GM12874 (cell line): ENCODE measurements at regions not wholly inside any gene's neighbourhood (a gene's known extent, or its start where the extent isn't known, plus 50 kb on each side); places are given as distances from the start of the nearest gene placed in this dataset.

Experiments
- TF ChIP-seq, protein P1 (sequence below): IDR thresholded peaks from 2 replicates; pipeline ENCODE4 v1.5.1; 2011; ENCODE audit warnings: low read depth, mild to moderate bottlenecking, control low read depth, low read length, moderate library complexity; ENCODE audit not compliant: insufficient read depth

DNA sequence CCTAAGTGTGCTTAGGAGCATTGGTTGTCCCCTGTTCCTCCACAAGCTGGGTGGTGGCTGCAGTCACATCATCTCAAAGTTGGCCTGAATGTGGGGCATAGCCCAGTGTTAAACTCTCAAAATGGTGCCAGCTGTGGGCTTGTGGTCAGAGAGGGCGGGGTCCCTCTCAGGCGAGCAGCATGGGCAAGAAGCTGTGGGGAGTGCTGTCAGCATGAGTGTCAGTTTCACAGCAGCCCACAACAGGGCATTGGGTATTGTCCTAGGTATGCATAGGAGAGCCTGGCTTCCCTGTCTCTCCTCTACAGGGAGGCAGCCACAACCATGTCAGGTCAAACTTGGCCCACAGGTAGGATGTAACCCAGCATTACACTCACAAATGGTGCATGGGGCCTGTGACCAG lies 285.6 kb upstream of the THSD7B start:
- TF ChIP-seq, protein P1, sequence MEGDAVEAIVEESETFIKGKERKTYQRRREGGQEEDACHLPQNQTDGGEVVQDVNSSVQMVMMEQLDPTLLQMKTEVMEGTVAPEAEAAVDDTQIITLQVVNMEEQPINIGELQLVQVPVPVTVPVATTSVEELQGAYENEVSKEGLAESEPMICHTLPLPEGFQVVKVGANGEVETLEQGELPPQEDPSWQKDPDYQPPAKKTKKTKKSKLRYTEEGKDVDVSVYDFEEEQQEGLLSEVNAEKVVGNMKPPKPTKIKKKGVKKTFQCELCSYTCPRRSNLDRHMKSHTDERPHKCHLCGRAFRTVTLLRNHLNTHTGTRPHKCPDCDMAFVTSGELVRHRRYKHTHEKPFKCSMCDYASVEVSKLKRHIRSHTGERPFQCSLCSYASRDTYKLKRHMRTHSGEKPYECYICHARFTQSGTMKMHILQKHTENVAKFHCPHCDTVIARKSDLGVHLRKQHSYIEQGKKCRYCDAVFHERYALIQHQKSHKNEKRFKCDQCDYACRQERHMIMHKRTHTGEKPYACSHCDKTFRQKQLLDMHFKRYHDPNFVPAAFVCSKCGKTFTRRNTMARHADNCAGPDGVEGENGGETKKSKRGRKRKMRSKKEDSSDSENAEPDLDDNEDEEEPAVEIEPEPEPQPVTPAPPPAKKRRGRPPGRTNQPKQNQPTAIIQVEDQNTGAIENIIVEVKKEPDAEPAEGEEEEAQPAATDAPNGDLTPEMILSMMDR, result no peak

DNA sequence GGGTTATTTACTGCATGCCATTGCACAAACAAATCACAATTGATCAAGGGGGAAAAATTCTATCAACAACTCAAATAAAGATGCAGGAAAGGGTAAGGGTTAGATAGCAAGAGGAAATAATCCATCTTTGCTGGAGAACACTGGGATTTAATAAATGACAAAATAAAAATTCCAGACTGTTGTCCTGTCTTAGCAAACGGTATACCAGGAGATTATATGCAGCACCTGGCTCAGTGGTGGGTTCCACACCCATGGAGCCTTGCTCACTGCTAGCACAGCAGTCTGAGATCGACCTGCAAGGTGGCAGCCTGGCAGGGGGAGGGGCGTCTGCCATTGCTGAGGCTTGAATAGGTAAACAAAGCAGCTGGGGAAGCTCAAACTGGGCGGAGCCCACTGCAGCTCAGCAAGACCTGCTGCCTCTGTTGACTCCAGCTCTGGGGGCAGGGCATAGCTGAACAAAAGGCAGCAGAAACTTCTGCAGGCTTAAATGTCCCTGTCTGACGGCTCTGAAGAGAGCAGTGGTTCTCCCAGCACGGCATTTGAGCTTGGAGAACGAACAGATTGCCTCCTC lies 296.5 kb upstream of the THSD7B start:
- TF ChIP-seq, protein P1, result no peak

DNA sequence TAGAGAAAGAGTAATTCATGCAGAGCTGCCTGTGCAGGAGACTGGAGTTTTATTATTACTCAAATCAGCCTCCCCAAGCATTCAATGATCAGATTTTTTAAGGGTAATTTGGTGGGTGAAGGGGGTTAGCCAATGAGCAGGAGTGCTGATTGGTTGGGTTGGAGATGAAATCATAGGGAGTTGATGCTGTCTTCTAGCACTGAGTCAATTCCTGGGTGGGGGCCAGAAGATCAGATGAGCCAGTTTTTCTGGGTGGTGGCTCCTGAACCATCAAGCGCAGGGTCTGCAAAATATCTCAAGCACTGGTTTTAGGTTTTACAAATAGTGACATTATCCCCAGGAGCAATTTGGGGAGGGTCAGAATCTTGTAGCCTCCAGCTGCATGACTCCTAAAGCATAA lies 312.8 kb upstream of the THSD7B start:
- TF ChIP-seq, protein P1, result no peak

DNA sequence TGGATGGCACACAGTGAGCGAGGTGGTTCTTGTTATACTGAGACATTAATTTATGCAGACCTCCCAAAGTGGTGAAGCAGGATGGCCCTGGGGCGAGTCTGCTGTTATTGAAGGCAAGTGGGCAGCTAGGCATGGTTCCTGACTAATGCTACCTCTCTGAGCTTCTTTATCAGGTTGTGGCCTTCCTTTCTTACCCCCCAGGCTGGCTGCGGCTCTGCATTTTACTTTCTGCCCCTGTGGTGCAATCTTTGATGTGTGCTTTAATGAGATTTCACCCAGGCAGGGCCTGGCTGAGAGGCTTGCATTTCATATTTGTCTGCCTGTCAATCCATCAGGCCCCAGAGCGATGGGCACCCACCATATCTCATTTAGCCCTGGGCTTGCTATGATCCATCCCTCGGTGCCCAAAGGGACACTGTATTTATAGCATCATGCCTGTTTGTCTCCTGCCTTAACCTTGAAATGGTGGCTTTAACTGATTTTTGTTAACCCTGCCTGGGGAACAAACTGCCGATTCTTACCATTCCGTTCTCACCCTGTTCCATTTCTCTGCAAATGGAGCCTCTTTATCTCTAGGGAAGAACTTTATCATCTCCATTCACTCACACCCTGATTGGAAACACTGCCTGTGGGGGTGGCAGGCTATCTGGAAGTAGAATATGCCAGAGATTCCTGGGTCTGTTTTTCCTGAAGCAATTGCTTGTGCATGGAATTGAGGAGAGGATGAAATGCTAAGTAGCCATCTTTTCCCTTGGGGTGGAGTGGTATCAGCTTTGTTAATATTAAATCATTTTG lies 316.2 kb upstream of the THSD7B start:
- TF ChIP-seq, protein P1, result no peak

DNA sequence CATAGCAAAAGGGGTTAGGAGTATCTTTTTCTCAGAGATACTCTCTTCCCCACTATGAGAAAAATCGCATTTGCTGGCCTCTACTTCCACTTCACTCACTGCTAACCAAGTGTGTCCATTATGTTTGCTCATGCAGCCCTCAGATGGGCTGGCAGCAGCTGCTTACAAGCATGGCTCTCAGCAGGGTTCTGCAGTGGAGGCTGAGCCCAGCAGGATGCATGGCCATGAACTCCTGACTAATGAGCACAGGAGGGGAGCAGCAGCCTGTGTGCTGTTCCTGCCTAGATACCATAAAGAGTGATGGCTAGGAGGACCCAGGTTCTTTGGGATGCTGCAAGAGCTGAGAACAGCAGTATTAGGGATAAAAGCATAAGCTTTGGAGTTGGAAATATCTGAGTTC lies 316.9 kb upstream of the THSD7B start:
- TF ChIP-seq, protein P1, result no peak

DNA sequence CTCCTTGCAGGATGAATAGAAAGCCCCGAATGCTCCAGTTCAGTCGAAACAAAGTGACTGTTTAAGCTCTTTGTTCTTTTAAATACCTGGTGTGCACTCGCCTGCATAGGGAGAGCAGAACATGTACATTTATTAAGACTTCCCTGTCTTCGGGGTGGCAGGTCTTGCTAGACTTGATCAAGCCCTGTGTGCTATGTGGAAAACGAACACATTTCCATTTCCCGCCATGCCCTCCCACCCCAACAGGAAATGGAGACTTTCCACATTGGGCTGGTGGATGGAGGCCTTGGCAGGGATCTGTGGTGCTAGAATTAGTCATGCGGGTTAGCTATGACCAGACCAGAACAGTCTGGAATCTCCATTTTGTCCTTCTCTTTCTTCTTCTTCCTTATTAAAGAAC lies 321.0 kb upstream of the THSD7B start:
- TF ChIP-seq, protein P1, result no peak

DNA sequence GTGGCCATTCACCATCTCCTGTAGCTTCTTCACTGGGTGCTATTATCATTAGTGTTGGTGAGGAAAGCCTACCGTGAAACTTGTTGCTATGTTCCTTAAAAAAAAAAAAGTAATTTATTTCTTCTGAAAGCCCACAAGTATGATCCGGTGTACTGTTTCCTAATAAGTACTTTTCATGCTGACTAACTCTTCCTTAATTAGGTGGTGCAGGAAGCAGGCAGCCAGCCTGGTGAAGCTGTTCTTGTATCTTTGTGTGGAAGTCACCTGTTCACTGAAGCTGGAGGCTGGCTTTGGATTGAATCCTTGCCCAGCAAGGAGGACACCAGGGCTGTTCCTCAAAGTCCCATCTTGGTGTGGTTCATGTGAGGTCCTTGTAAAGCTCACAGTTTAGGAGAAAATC lies 321.7 kb upstream of the THSD7B start:
- TF ChIP-seq, protein P1, result no peak
